Tibial nerve (tissue), 4 donors: ENCODE measurements at regions not wholly inside any gene's neighbourhood (a gene's known extent, or its start where the extent isn't known, plus 50 kb on each side); places are given as distances from the start of the nearest gene placed in this dataset.

Experiments
- DNase-seq, 2 donors: peaks; one replicate each; pipeline ENCODE4 v3.0.0-alpha.2; 2019; ENCODE audit warnings: low spot score in 2 of 2
- H3K27ac ChIP-seq, 4 donors: fragments of 200-600 bp; sonication (generic) in 3 of 4; one replicate each; pipeline ENCODE4 v1.5.1; 2017 to 2019; ENCODE audit warnings: mild to moderate bottlenecking in 1 of 4
- H3K27me3 ChIP-seq, 2 donors: fragments of 200-600 bp; sonication (generic) in 1 of 2; one replicate each; pipeline versions ENCODE4 v1.5.1 to v1.6.0; 2017 to 2019
- H3K36me3 ChIP-seq, 3 donors: fragments of 200-600 bp; sonication (generic); one replicate each; pipeline ENCODE4 v1.5.1; 2018 to 2019
- H3K4me1 ChIP-seq, 4 donors: fragments of 200-600 bp; sonication (generic) in 3 of 4; one replicate each; pipeline ENCODE4 v1.5.1; 2017 to 2019
- H3K4me3 ChIP-seq, 4 donors: fragments of 200-600 bp; sonication (generic) in 3 of 4; one replicate each; pipeline ENCODE4 v1.5.1; 2017 to 2019; ENCODE audit warnings: mild to moderate bottlenecking in 1 of 4, moderate library complexity in 1 of 4
- H3K9me3 ChIP-seq, 4 donors: fragments of 200-600 bp; sonication (generic) in 3 of 4; one replicate each; pipeline ENCODE4 v1.5.1; 2017 to 2019
- EP300 ChIP-seq, 2 donors: sonication (generic); formaldehyde crosslinking; IDR thresholded peaks; one replicate each; pipeline ENCODE4 v1.6.1; 2017; ENCODE audit warnings: antibody characterized with exemption in 2 of 2, mild to moderate bottlenecking in 1 of 2
- POLR2A ChIP-seq, 2 donors: fragments of 450-650 bp; IDR thresholded peaks; one replicate each; pipeline ENCODE4 v1.6.1; 2017; ENCODE audit warnings: antibody characterized with exemption in 2 of 2, mild to moderate bottlenecking in 2 of 2, moderate library complexity in 2 of 2
- WGBS, 2 donors: methylation state at CpG; one replicate each; pipeline ENCODE4 v1.1.5; 2018; 5-methylcytosine and 5-hydroxymethylcytosine counted together
- TF ChIP-seq, protein P1 (sequence below), 5 experiments: fragments of 200-600 bp in 3 of 5; fragments of 450-650 bp in 2 of 5; sonication (generic) in 3 of 5; IDR thresholded peaks; one replicate each; pipeline ENCODE4 v1.5.1; 2016 to 2019; ENCODE audit warnings: antibody characterized with exemption in 5 of 5, mild to moderate bottlenecking in 3 of 5, moderate library complexity in 2 of 5

DNA sequence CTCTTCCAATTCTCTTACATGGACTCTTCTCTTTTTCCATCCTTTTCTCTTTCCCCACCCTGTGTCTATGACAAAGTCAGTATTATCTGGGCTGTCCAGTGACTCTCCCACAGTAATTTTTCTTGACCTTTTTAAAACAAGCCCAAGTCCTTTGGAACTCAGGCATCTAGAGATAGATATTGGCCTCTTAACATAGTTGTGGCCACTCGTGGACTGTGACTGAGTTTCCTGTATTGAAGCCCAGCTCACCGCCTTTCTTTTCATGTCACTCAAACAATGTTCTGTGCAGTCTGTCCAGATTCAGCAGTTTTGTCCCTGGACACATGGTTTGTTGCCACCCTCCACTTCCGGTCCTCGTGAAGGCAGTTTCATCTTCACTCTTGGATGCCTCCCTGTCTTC is 110.9 kb upstream of the CDC14C start:
- Histone ChIP-seq H3K27ac (no peak overlapping the region), H3K36me3 (no peaks in the 10 kb centered on the region), H3K4me1 (no peaks in the 10 kb centered on the region), H3K27me3 (no peaks in the 10 kb centered on the region), H3K4me3 (no peak overlapping the region), H3K9me3 (no peaks in the 10 kb centered on the region)
- DNase-seq: no peak
- TF ChIP-seq POLR2A (IDR thresholded peaks at IDR 0.05): no peak
- TF ChIP-seq, protein P1, sequence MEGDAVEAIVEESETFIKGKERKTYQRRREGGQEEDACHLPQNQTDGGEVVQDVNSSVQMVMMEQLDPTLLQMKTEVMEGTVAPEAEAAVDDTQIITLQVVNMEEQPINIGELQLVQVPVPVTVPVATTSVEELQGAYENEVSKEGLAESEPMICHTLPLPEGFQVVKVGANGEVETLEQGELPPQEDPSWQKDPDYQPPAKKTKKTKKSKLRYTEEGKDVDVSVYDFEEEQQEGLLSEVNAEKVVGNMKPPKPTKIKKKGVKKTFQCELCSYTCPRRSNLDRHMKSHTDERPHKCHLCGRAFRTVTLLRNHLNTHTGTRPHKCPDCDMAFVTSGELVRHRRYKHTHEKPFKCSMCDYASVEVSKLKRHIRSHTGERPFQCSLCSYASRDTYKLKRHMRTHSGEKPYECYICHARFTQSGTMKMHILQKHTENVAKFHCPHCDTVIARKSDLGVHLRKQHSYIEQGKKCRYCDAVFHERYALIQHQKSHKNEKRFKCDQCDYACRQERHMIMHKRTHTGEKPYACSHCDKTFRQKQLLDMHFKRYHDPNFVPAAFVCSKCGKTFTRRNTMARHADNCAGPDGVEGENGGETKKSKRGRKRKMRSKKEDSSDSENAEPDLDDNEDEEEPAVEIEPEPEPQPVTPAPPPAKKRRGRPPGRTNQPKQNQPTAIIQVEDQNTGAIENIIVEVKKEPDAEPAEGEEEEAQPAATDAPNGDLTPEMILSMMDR (IDR thresholded peaks at IDR 0.05): no peak
- no peak for TF ChIP-seq EP300 (IDR thresholded peaks at IDR 0.05)
- 74 to 75% methylated on average over 4 of the region's 4 CpGs for WGBS, 2 donors

DNA sequence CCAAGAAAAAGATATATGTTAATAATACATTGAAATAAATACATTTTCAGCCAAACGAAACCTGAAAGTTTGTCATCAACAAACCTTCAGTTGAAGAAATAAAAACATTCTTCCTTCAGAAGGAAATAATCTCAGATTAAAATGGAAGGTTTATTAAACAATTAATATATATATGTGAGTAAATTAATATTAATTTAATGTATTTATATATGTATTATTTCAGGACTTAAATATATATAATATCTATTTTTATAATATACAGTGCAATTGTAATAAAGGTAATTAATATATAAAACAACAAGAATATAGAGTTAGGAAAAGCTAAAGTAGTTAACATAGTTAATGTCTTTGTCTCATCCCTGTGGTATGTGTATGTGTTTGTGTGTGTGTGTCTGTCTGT is 102.2 kb upstream of the CDC14C start:
- no peaks in the 10 kb centered on the region for H3K4me1 ChIP-seq
- no peak overlapping the region for H3K27ac ChIP-seq
- no peaks in the 10 kb centered on the region for H3K36me3 ChIP-seq
- H3K27me3 ChIP-seq: no peaks in the 10 kb centered on the region
- TF ChIP-seq, protein P1 (IDR thresholded peaks at IDR 0.05): no peak
- no peak for TF ChIP-seq EP300 (IDR thresholded peaks at IDR 0.05)
- no peak for TF ChIP-seq POLR2A (IDR thresholded peaks at IDR 0.05)
- H3K9me3 ChIP-seq: no peaks in the 10 kb centered on the region
- DNase-seq: no peak
- 92 to 95% methylated on average over 1 of the region's 1 CpG for WGBS, 2 donors
- H3K4me3 ChIP-seq: no peak overlapping the region

DNA sequence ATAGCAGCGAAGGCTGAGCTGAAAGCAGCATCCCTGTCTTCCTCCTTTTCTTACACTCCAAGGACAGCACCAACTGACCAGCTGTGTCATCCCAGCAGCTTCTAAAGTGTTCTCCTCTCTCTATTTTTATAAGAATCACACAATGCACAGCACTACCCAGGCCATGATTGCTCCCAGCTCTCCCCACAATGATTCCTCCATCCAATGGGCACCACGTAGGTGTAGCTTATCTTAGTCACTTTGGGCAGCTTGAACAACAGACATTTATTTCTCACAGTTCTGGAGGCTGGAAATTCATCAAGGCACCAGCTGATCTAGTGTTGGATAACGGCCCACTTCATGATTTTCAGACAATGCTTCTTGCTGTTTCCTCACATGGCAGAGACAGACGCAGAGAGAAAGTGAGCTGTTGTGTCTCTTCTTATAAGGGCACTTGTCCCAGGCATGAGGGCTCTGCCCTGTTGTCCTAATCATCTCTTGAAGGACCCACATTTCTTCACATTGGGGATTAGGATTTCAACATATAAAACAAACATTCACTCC is 92.0 kb upstream of the CDC14C start:
- H3K27ac ChIP-seq: no peak overlapping the region

DNA sequence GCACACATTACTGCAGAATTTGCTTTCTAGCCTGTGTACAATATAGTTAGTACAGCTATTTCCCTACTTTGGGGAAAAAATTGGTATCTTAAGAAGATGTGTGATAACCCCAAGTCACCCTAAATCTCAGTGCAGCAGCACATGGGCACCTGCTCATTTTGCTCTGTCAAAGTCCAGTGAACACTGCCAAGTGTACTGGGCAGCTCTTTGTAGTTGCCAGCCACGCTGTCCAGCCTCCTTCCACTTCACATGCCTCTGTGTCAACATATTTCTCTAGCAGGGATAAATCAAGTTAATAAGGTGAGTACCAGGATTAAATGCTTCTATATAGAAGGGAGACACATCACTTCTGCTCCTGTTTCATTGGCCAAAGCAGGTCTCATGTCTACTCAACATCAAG is 87.1 kb upstream of the CDC14C start:
- no peak overlapping the region for H3K27ac ChIP-seq
- WGBS, 2 donors: 81 to 82% methylated on average over 1 of the region's 1 CpG
- no peak overlapping the region for H3K4me3 ChIP-seq
- no peak for DNase-seq
- no peaks in the 10 kb centered on the region for H3K27me3 ChIP-seq
- TF ChIP-seq, protein P1 (IDR thresholded peaks at IDR 0.05): no peak
- TF ChIP-seq POLR2A (IDR thresholded peaks at IDR 0.05): no peak
- no peak for TF ChIP-seq EP300 (IDR thresholded peaks at IDR 0.05)
- H3K4me1 ChIP-seq: no peaks in the 10 kb centered on the region
- no peaks in the 10 kb centered on the region for H3K36me3 ChIP-seq
- H3K9me3 ChIP-seq: no peaks in the 10 kb centered on the region

More for the DNA sequence above, 92.0 kb upstream of the CDC14C start:
- 38 to 52% methylated on average over 4 of the region's 4 CpGs for WGBS, 2 donors
- Histone ChIP-seq H3K4me3 (no peak overlapping the region), H3K27me3 (no peaks in the 10 kb centered on the region), H3K9me3 (no peaks in the 10 kb centered on the region), H3K4me1 (no peaks in the 10 kb centered on the region), H3K36me3 (no peaks in the 10 kb centered on the region)
- DNase-seq: no peak
- TF ChIP-seq EP300 (IDR thresholded peaks at IDR 0.05): no peak
- TF ChIP-seq, protein P1 (IDR thresholded peaks at IDR 0.05): no peak
- TF ChIP-seq POLR2A (IDR thresholded peaks at IDR 0.05): no peak

DNA sequence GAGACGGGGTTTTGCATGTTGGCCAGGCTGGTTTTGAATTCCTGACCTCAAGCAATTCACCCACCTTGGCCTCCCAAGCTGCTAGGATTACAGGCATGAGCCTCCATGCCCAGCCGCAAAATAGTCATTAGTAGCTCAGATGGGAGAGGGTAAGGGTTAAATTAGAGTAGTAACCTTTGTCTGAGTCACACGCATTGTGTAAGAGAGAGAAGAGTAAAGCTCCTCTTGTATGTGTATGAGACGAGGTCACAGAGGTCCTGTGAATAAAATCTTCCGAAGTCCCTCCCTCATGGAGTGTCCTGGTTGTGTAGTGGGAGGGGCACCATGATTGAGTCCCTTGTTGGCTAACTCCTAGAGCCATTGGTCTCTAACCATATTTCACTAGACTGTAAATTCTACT is 85.2 kb upstream of the CDC14C start:
- H3K9me3 ChIP-seq: no peaks in the 10 kb centered on the region
- no peak overlapping the region for H3K27ac ChIP-seq
- no peak for DNase-seq
- H3K27me3 ChIP-seq: no peaks in the 10 kb centered on the region
- no peak overlapping the region for H3K4me3 ChIP-seq
- no peaks in the 10 kb centered on the region for H3K36me3 ChIP-seq
- WGBS, 2 donors: 44 to 57% methylated on average over 5 of the region's 5 CpGs
- H3K4me1 ChIP-seq: no peaks in the 10 kb centered on the region
- TF ChIP-seq, protein P1 (IDR thresholded peaks at IDR 0.05): no peak
- TF ChIP-seq POLR2A (IDR thresholded peaks at IDR 0.05): no peak
- no peak for TF ChIP-seq EP300 (IDR thresholded peaks at IDR 0.05)
